ENCODE measurements at regions not wholly inside any gene's neighbourhood (a gene's known extent, or its start where the extent isn't known, plus 50 kb on each side); places are given as distances from the start of the nearest gene placed in this dataset.

GRCh38 chr6:113607821-113608545 is 249.2 kb upstream of the MARCKS start:
- no peak for DNase-seq (ENCODE audit: low spot score)

- no peak for DNase-seq (ENCODE audit: low spot score)
Observed at GRCh38 chr6:113610377-113610988, 246.7 kb upstream of the MARCKS start.

GRCh38 chr6:113616701-113617274 is 240.4 kb upstream of the MARCKS start:
- no peak for DNase-seq (ENCODE audit: low spot score)

- no peak for DNase-seq (ENCODE audit: low spot score)
Observed at GRCh38 chr6:113619077-113619476, 238.1 kb upstream of the MARCKS start.

GRCh38 chr6:113620386-113620785 is 236.8 kb upstream of the MARCKS start:
- no peak for DNase-seq (ENCODE audit: low spot score)

GRCh38 chr6:113622254-113622653 is 234.9 kb upstream of the MARCKS start:
- no peak for DNase-seq (ENCODE audit: low spot score)

- DNase-seq (ENCODE audit: low spot score) = no peak
Observed at GRCh38 chr6:113623129-113623528, 234.0 kb upstream of the MARCKS start.

GRCh38 chr6:113625850-113626249 is 231.3 kb upstream of the MARCKS start:
- peak; percentile 51 for DNase-seq (ENCODE audit: low spot score)

GRCh38 chr6:113626475-113626874 is 230.7 kb upstream of the MARCKS start:
- DNase-seq (ENCODE audit: low spot score) = no peak

GRCh38 chr6:113627480-113627879 is 229.7 kb upstream of the MARCKS start:
- no peak for DNase-seq (ENCODE audit: low spot score)

GRCh38 chr6:113629256-113629655 is 227.9 kb upstream of the MARCKS start:
- DNase-seq (ENCODE audit: low spot score) = no peak

GRCh38 chr6:113629975-113630737 is 227.0 kb upstream of the MARCKS start:
- DNase-seq (ENCODE audit: low spot score) = peak; percentile 38

GRCh38 chr6:113630738-113631535 is 226.2 kb upstream of the MARCKS start:
- DNase-seq (ENCODE audit: low spot score) = peak; percentile 87

GRCh38 chr6:113631666-113632065 is 225.5 kb upstream of the MARCKS start:
- peak; percentile 11 for DNase-seq (ENCODE audit: low spot score)

- DNase-seq (ENCODE audit: low spot score) = peak; percentile 76
Observed at GRCh38 chr6:113632220-113632864, 224.8 kb upstream of the MARCKS start.

GRCh38 chr6:113633638-113634037 is 223.5 kb upstream of the MARCKS start:
- no peak for DNase-seq (ENCODE audit: low spot score)

- DNase-seq (ENCODE audit: low spot score) = no peak
Observed at GRCh38 chr6:113634352-113635163, 222.6 kb upstream of the MARCKS start.

GRCh38 chr6:113635222-113635986 is 221.7 kb upstream of the MARCKS start:
- no peak for DNase-seq (ENCODE audit: low spot score)

- DNase-seq (ENCODE audit: low spot score) = no peak
Observed at GRCh38 chr6:113636357-113636824, 220.8 kb upstream of the MARCKS start.

GRCh38 chr6:113640051-113640450 is 217.1 kb upstream of the MARCKS start:
- DNase-seq (ENCODE audit: low spot score) = no peak

All from activated CD4-positive, alpha-beta T cell treated with anti-CD3 and anti-CD28 coated beads, Interleukin-2, Interleukin-4, amounts not matched to agents 100 ng/mL and 50 ng/mL, durations not matched to agents 16 hours and 8 hours (primary cell).